ENCODE measurements at regions not wholly inside any gene's neighbourhood (a gene's known extent, or its start where the extent isn't known, plus 50 kb on each side); places are given as distances from the start of the nearest gene placed in this dataset.

DNA sequence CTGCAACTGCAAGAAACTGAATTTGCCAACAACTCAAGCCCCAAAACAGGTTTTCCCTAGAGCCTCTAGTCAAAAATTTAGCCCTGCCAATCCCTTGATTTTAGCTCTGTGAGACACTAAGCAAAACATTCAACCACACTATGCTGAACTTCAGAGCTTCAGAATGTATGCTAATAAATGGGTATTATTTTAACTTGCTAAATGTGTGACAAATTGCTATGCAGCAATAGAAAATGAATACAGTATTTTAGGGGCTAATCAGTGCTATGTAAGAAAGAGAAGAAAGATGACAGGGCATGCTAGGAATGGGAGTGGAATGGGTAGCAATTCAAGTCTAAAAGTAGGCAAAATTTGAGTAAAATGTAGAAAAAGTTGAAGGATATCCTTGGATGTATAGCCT, 223.9 kb upstream of the NOL4 start:
- TF ChIP-seq POLR2AphosphoS5 (IDR thresholded peaks at IDR 0.05; ENCODE audit: low read depth, low read length) (no peak), SIN3A (IDR thresholded peaks at IDR 0.05; ENCODE audit: borderline replicate concordance, insufficient read depth, low read length) (no peak), FOXP2 (optimal IDR thresholded peaks at IDR 0.05; ENCODE audit: borderline replicate concordance, extremely low read depth, extremely low read length, insufficient read depth) (no peak), REST (IDR thresholded peaks at IDR 0.05; ENCODE audit: insufficient read depth in 1 of 2, low read depth in 2 of 2, low read length in 2 of 2) (no peak), TAF1 (IDR thresholded peaks at IDR 0.05; ENCODE audit: borderline replicate concordance, insufficient read depth, low read length) (no peak)

- TF ChIP-seq POLR2AphosphoS5 (IDR thresholded peaks at IDR 0.05; ENCODE audit: low read depth, low read length) = no peak
- TF ChIP-seq FOXP2 (optimal IDR thresholded peaks at IDR 0.05; ENCODE audit: borderline replicate concordance, extremely low read depth, extremely low read length, insufficient read depth) = no peak
- no peak for TF ChIP-seq SIN3A (IDR thresholded peaks at IDR 0.05; ENCODE audit: borderline replicate concordance, insufficient read depth, low read length)
- no peak for TF ChIP-seq TAF1 (IDR thresholded peaks at IDR 0.05; ENCODE audit: borderline replicate concordance, insufficient read depth, low read length)
- no peak for TF ChIP-seq REST (IDR thresholded peaks at IDR 0.05; ENCODE audit: insufficient read depth in 1 of 2, low read depth in 2 of 2, low read length in 2 of 2)
Observed at GRCh38 chr18:34457761-34458160, 233.0 kb upstream of the NOL4 start.

DNA sequence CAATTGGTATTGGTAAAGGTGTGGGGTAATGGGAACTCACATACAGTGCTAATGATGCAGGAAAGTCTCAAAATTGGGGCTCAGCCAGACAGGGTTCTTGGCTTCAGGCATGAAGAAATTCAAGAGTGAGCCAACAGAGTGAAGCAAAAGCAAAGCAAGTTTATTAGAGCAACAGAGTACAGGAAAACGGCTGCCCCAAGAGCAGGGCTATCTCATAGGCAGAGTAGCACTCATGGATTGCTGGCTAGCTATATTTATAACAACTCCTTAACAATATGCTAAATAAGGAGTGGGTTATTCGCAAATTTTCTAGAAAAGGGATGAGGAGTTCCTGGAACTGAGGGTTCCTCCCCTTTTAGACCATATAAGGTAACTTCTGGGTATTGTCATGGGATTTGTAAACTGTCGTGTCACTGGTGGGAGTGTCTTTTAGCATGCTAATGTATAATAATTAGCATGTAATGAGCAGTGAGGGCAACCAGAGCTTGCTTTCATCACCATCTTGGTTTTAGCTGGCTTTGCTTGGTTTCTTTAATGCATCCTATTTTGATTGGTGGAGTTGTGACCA, 233.8 kb upstream of the NOL4 start:
- TF ChIP-seq SIN3A (IDR thresholded peaks at IDR 0.05; ENCODE audit: borderline replicate concordance, insufficient read depth, low read length) (no peak), FOXP2 (optimal IDR thresholded peaks at IDR 0.05; ENCODE audit: borderline replicate concordance, extremely low read depth, extremely low read length, insufficient read depth) (no peak), TAF1 (IDR thresholded peaks at IDR 0.05; ENCODE audit: borderline replicate concordance, insufficient read depth, low read length) (no peak)

- no peak for TF ChIP-seq POLR2AphosphoS5 (IDR thresholded peaks at IDR 0.05; ENCODE audit: low read depth, low read length)
- no peak for TF ChIP-seq FOXP2 (optimal IDR thresholded peaks at IDR 0.05; ENCODE audit: borderline replicate concordance, extremely low read depth, extremely low read length, insufficient read depth)
- TF ChIP-seq TAF1 (IDR thresholded peaks at IDR 0.05; ENCODE audit: borderline replicate concordance, insufficient read depth, low read length) = no peak
- TF ChIP-seq REST (IDR thresholded peaks at IDR 0.05; ENCODE audit: insufficient read depth in 1 of 2, low read depth in 2 of 2, low read length in 2 of 2) = no peak
- no peak for TF ChIP-seq SIN3A (IDR thresholded peaks at IDR 0.05; ENCODE audit: borderline replicate concordance, insufficient read depth, low read length)
Observed at GRCh38 chr18:34461266-34461665, 236.6 kb upstream of the NOL4 start.

DNA sequence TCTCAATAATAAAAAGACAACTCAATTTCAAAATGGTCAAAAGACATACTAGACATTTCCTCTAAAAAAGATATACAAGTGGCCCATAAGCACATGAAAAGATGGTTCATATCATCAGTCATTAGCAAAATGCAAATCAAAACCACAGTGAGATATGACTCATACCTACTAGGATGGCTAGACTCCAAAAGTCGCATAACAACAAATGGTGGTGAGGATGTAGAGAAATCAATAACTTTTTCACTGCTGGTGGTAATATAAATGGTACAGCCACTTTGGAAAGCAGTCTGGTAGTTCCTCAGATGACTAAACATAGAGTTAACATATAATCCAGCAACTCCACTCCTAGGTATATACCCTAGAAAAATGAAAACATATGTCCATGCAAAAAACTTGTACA, 242.3 kb upstream of the NOL4 start:
- no peak for TF ChIP-seq SIN3A (IDR thresholded peaks at IDR 0.05; ENCODE audit: borderline replicate concordance, insufficient read depth, low read length)
- TF ChIP-seq TAF1 (IDR thresholded peaks at IDR 0.05; ENCODE audit: borderline replicate concordance, insufficient read depth, low read length) = no peak
- TF ChIP-seq REST (IDR thresholded peaks at IDR 0.05; ENCODE audit: insufficient read depth in 1 of 2, low read depth in 2 of 2, low read length in 2 of 2) = no peak
- no peak for TF ChIP-seq POLR2AphosphoS5 (IDR thresholded peaks at IDR 0.05; ENCODE audit: low read depth, low read length)
- TF ChIP-seq FOXP2 (optimal IDR thresholded peaks at IDR 0.05; ENCODE audit: borderline replicate concordance, extremely low read depth, extremely low read length, insufficient read depth) = no peak

Measured in PFSK-1 (cell line).